HG02763 (cell line): ENCODE measurements at regions not wholly inside any gene's neighbourhood (a gene's known extent, or its start where the extent isn't known, plus 50 kb on each side); places are given as distances from the start of the nearest gene placed in this dataset.
"Not testable (repeated sequence)": the region's sequence is repeated elsewhere in the genome, so short reads cannot be mapped to it uniquely, and the experiment has no call there.

ENCODE experiments used
- ATAC-seq: cut with Tn5 transposase; IDR thresholded peaks from one replicate; pipeline ENCODE4 v1.9.1; 2021; ENCODE audit warnings: mild to moderate bottlenecking, moderate library complexity; ENCODE audit not compliant: unreplicated experiment

DNA sequence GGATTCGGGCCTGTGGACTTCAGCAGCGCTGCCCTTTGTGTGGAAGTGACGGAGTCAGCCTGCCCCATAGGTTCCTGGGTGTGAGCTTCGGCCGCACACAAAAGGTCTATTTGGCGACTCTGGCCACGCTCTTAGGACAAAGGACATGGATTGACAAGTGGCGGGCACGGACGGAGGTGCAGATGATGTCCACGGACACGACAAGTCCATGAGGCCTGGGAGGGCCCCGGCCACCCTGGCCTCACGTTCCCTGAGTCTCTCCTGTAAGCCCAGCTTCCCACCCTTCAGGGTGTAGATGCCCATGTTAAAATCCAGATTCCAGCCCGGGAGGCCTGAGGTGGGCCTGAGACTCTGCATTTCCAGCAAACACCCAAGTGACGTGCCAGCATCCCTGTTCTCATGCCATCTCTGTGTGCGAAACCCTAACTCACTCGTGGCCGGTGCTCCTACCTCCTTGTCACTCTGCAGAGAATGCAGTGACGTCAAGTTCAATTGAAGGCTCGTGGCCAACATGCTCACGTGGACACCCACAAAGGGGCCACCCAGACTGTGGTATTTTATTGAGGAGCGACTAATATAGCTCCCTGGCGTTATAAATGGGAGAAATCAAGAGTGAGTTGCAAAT, 111.7 kb downstream of the RTP5 start:
- no peak for ATAC-seq

DNA sequence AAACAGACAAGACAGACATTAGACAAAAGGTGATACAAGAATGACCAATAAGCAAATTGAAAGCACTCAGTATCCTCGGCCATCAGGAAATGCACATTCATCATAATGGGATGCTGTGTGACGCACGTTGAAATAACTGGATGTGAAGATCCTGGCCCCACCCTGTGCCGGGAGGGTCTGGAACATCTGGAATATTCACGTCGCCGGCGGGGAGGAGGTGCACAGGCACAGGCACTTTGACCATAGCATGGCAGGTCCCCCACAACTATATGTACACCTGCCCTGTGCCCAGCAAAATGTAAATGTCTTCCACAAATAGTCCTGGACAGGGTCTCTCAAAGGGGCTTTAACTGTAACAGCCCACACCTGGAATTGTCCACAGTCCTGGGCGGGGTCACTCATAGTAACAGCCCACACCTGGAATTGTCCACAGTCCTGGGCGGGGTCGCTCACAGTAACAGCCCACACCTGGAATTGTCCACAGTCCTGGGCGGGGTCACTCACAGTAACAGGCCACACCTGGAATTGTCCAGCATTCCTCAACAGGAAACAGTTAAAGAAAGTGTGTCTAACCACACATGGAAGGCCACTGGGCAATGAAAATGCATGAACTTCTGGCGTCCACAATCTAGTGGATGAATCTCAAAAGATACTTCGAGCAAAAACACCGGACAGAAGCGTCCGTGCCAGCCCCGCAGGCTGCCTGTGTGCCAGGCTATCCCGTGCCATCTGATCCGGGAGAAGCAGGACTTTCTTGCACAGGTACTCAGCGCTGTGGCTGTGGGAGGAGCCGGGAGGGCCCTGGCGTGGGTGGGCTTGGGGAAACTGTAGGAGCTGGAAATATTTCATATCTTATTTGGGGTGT, 113.4 kb downstream of the RTP5 start:
- ATAC-seq, result no peak

DNA sequence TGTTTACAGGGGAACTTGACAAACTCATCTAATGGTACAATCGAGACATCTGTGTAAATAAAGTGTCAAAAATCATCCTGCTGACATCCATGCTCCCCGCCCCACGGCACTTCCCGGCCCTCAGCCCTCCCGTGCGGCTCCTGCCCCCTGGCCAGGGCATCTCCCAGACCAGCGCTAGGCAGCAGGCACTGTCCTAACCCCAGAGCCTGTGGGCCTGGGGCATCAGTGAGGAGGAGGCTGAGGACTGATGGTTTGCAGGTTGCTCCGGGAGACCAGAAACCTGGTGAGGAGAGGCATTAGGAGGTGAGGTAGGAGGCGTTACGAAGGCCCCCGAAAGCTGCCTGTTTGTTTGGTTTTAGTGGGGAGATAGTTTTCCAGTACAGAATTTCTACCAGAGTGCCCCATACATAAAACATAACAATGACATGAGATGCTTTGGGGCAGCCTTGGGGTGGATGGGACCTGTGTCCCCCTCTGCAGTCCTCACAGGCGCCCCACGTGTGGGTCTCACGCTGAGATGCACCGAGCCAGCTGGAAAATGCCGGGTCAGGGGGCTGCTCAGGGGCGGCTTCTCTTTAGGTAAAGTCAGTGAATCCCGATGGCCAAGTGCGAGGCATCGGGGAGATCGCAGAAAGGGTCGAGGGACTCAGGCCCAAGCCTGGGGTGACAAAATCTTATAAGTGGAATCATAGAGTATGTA, 114.2 kb downstream of the RTP5 start:
- no peak for ATAC-seq

DNA sequence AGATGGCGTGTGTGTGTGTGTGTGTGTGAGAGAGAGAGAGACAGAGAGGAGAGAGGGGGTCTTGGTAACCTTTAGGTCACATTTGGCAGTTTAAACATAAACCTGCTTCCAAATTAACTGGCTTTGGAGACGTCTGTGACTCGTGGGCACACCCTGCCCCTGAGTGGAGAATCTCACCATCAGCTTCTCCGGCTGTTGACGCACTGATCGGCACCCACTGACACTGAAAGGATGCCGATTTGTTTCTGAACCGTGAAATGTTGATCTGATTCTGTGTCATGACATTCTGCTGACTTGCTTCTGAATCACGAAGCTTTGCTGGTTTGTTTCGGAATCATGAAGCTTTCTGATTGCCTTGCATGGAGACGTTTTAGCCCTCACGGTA, 114.7 kb downstream of the RTP5 start:
- ATAC-seq, result no peak

DNA sequence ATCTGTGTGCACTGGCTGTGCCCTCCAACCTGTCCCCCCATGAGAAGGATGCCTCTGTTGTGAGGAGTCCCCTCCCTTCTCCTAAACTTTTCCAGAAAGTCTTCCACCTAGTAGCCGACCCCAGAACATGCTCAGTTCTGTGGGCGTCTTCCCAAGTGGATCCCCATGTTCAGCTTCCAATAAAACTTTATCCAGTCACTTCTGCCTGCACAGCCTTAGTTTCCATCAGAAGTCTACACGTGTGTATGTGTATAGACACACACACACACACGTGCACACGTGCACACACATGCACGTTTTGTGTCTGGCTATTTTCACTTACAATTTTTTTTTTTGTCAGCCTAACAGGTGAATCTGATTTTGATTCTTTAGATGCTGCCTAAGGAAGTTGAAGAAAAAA, 115.1 kb downstream of the RTP5 start:
- no peak for ATAC-seq

DNA sequence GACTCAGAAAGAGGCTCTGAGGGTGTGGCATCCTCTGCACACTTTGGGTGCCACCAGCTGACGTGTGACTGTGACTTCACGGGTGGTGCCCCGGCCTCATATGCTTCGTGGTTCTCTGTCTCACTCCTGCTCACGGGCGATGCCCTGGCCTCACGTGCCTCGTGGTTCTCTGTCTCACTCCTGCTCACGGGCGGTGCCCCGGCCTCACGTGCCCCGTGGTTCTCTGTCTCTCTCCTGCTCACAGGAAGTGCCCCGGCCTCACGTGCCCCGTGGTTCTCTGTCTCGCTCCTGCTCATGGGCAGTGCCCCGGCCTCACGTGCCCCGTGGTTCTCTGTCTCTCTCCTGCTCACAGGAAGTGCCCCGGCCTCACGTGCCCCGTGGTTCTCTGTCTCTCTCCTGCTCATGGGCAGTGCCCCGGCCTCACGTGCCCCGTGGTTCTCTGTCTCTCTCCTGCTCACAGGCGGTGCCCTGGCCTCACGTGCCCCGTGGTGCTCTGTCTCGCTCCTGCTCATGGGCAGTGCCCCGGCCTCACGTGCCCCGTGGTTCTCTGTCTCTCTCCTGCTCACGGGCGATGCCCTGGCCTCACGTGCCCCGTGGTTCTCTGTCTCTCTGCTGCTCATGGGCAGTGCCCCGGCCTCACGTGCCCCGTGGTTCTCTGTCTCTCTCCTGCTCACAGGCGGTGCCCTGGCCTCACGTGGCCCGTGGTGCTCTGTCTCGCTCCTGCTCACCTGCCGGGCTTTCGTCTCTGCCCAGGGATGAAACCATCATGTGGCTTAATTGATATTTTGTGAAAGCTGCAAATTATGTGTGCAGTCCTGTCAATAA, 115.8 kb downstream of the RTP5 start:
- ATAC-seq, result not testable (repeated sequence)

DNA sequence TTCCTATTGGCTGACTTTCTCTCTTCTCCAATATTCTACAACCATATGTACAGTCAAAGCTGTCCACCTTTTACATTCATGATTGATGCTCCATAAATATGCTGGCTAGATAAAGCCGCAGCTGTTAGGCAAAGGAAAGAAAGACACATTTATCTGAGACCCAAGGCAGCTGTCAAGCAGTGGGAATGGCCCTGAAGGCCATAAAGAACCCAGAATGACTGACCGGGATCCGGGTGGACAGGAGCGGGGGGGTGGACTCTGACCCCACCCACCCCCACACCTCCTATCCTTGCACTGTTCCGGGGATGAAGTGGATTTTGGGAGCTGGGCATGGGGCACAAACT, 116.4 kb downstream of the RTP5 start:
- ATAC-seq, result no peak

DNA sequence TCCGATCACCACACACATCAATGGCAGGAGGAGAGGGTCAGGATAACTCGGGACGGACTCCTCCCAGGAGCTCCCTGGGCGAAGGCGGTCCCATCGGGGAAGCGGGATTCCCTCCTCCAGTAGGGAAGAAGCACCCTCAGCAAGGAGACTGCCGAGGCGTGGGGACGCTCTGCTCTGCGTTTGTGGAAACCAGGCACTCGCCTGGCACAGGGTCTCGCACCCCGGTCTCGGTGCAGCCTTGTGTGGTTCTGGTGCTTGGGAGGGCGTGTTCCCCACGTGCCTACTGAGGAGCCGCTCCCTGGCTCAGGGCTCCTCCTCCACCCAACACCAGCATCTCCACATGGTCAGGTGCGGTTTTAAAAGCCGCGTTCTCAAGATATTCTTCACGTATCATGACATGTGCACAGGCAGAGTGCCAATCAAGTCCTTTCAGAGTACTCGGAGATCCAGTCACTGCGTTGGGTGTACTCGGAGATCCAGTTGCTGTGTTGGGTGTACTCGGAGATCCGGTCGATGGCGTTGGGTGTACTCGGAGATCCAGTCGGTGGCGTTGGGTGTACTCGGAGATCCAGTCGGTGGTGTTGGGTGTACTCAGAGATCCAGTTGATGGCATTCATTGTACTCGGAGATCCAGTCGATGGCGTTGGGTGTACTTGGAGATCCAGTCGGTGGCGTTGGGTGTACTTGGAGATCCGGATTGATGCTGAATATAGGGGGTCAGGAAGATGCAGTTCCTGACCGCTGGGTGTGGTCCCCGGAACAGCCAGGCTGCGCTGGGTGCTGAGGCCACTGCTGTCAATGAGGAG, 117.5 kb downstream of the RTP5 start:
- no peak for ATAC-seq

DNA sequence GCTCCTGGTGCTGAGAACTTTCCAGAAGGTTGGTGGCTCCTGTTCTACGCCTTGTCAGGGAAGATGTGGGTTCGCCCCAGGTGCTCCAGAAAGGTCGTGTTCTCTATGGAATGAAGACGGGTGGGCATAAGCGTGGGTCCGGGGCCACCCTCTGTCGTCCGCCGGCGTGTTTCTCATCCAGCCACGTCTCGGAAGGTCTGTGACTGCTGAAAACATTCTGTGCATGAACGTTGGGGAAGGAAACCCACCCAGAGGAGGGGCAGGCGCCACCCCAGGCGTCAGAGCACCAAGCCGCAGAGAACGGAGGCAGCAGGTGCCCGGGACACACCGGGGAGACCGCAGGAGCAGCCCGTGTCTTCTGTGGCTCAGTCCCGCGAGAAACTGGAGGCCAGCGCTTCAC, 118.2 kb downstream of the RTP5 start:
- no peak for ATAC-seq

DNA sequence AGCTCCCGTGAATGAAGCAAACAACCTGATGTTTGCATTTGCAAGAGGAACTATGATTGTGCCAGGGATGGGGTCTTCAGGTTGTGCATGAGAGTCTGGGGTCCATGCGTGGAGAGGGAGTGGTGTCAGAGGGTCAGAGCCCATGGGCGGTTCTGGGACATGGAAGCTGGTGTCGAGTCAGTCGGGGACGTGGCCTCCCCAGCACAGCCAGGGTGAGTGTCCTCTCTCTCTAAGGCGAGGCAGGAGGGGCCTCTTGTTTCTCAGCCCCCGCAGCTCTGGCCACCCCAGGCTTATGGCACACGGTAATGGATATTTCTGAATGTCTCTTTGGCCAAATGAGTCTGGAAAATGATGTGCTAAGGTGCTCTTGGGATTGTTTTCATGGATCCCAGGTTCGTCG, 118.6 kb downstream of the RTP5 start:
- ATAC-seq, result no peak

DNA sequence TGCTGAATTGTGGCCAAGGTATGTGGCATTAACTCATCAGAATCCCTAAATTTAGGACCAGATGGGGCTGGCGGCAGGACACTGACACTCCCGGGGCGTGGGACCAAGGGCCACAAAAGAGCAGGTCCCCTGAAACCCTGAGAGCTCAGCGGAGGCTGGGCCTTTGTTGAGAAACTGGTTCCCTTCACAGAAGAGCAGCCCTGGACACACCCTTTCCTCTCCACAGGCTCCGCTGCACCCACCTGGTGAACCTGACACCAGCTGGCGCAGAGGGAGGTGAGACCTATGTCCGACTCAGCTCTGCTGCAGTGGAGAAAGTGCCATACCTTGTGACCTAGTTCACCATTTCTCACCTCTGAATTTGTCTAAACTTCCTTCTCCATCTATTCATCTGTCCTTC, 119.5 kb downstream of the RTP5 start:
- ATAC-seq, result no peak

DNA sequence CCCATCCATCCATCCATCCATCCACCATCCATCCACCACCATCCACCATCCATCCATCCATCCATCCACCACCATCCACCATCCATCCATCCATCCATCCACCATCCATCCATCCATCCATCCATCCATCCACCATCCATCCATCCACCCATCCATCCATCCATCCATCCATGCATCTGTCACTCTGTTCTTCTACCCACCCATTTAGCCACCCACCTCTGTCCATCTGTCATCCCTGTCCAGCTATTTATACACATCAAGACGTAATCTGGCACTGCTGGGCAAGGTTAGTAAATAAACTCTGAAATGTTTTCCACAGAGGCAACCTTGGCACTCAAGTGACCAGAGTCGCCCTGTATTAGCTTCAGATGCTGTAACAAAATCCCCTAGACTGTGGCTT, 120.9 kb downstream of the RTP5 start:
- no peak for ATAC-seq

DNA sequence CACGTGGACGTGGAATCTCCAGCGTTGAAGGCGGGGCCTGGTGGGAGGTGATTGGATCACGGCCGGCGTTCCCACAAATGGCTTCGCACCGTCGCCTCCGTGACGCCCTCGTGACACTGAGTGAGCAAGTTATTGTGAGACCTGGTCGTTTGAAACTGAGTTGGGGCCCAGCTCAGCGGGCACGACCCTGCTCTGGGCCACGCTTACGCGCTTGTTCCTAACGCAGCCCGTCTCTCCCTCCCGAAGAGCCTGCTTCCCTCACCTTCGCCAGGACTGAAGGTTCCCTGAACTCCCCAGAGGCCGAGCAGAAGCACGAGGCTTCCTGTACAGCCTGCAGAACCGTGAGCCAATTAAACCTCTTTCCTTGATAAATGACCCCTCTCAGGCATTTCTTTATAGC, 121.8 kb downstream of the RTP5 start:
- no peak for ATAC-seq

DNA sequence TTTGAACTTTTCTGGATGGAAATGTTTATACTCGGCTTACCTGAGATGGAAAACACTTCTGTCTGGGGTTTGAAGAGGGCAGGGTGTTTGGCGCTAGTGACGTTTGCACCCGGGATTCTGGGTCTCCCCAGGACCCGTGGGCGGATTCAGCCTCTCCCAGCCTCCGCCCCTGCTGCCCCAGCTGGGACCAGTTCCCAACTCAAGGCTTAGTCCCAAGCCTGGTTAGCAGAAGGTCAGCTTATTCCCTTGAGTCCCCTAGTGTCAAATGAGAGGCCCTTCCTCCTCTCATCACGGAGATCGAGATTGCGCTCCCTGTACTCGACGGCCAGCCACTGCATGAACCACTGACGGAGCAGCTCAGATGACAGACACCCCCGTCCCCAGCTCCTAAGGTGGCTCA, 123.2 kb downstream of the RTP5 start:
- ATAC-seq, result no peak

DNA sequence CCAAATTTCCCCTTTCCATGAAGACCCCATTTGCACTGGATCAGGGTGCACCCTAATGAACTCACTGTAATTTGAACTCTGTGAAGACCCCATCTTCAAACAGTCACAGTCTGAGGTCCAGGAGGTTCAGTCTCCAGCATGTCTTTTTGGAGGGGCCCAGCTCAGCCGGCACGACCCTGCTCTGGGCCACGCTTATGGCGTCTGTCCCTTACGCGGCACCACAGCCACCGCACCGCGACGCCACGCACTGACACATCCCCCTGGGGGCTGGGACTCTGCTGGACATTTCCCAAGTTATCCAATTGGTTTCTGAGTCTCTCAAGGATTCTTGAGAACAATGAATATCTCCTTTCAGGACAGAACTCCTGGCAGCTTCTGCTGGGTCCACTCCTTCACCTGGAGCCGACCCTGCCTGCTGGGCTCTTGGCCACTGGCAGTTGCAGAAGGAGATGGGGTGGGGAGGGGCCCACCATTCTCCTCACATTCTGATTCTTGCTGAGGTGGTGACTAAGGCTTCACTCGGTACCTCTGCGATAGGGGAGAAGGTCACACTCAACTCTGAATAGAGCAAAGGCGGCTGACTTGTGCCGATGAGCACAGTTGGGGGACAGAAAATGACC, 124.0 kb downstream of the RTP5 start:
- no peak for ATAC-seq

DNA sequence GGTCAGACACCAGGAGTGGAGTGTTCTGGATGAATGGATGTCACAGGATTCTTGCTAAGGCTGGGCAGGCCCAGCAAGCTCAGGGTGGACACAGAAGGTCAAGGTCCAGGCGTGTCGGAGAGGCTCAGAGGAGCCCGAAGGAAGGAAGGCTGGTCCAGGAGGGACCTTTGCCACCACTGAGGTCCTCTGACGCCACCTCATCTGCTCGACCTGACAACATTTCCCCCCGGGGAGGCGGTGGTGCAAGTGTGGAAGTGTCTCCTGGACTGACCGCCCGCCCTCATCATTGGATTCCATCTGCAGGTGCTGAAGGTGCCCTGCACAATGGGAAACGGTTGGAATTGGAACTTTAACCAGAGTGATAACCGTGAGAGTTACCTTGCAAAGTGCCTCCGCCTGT, 124.6 kb downstream of the RTP5 start:
- no peak for ATAC-seq

DNA sequence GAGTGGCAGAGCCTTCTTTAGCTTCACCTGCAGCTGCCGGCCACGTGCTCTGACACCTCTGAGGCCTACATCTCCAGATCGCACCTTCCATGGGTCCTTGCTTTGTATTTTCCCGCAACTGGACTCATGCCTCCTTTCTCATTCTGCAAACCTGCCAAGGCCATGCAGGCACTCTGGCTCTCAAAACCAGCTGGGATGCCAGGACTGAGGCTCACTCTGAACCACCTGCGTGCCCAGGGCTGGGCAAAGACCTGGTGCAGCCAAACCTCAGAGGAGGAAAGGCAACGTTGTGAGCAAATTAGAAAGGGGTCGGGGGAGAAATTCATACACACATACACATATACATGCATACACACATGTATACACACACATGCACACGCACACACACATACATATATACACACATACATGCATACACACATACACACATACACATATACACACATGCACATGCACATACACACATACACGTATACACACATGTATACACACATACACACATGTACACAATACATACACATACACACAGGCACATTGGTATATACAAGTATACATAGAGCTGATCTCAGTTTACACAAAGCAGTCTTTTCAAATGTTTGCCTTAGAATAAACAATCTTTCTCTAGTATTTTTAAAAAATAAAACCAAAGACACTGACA, 125.2 kb downstream of the RTP5 start:
- no peak for ATAC-seq

DNA sequence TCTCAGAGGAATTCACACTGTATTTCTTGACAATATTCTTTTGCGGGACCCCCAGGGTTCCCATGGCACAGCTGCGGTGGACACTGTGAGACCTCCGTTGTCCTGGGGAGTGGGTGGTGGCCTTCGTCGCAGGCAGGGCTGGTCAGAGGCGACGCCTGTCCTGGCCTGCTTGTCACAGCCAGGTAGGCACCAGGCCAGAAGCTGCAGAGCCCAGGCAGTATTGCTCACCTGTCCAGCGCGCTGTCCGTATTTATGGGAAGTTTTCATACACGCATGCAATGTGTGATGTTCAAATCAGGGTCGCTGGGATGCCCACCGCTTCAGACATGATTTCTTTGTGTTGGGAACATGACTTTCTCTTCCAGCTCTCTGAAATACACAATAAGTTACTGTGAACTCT, 126.6 kb downstream of the RTP5 start:
- no peak for ATAC-seq

DNA sequence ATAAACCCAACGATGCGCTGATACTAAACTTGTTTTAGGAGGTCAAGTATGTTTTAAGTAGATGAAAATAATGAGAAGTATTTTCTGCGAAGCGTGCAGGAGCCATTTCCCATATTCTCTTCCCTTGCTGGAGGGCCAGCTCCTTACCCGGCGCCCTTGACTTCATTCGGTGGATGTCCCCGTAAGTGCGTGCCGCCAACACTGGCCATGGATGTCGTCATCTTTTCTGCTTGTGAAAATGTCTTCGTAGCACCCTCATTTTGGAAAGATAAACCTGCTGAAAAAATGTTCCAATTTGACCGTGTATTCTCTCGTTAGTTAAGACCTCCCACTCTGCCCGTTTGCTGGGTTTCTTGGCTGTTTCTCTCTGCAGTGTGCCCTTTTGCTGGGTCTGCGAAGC, 127.5 kb downstream of the RTP5 start:
- no peak for ATAC-seq

DNA sequence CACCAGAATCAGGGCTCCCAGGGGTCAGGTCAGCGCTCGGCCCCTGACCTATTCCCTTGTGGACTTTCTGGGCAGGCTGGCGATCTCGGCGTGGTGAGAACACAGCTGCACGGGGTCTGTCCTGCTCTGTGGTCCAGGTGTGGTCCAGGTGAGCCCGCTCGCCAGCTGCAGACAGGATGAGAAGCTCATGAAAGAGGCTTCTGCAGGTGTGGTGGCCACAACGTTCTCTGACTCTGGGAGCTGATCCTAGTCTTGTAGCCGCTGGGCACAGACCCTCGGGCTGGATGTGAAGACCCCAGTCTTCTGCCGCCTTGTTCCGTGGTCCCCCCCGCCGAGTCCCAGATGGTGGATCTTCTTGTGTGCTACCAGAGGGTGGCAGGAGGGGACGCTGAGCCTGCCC, 129.7 kb downstream of the RTP5 start:
- no peak for ATAC-seq
